ENCODE measurements at regions not wholly inside any gene's neighbourhood (a gene's known extent, or its start where the extent isn't known, plus 50 kb on each side); places are given as distances from the start of the nearest gene placed in this dataset.

DNA sequence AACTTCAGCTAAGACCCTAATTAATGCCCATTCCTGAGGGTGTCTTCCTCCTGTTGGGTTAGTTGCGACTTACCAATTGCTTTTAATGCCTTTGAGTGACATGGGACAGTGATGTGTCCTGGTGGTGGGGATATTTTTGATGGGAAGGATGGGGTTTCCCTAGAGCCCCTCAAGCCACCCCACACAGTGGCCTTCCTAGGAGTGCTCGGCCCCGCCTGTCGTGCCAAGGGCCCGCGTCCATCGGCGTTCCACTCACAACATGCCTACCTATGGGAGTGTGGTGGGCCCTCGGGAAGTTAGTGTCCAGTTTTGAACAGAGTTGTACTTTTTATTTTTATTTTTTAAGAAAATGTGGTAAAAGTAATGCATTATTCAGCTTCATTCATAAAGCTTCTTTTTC lies 50.1 kb upstream of the TSPAN2 start:
- DNase-seq, result no peak

All from hematopoietic multipotent progenitor cell treated with erythropoietin and hydrocortisone succinate and interleukin-3 and kit ligand, for 8 days (in vitro differentiated cells).